Lower leg skin (tissue), 3 donors: ENCODE measurements at regions not wholly inside any gene's neighbourhood (a gene's known extent, or its start where the extent isn't known, plus 50 kb on each side); places are given as distances from the start of the nearest gene placed in this dataset.

Source experiments
- POLR2A ChIP-seq, 2 donors: fragments of 450-650 bp; IDR thresholded peaks; one replicate each; pipeline ENCODE4 v1.6.1; 2016 to 2017; ENCODE audit warnings: antibody characterized with exemption in 2 of 2, mild to moderate bottlenecking in 1 of 2, moderate library complexity in 1 of 2
- TF ChIP-seq, protein P1 (sequence below), 3 donors: fragments of 450-650 bp; IDR thresholded peaks; one replicate each; pipeline ENCODE4 v1.5.1; 2016; ENCODE audit warnings: antibody characterized with exemption in 3 of 3, mild to moderate bottlenecking in 3 of 3, moderate library complexity in 2 of 3

- no peak for TF ChIP-seq POLR2A (IDR thresholded peaks at IDR 0.05)
- TF ChIP-seq, protein P1, sequence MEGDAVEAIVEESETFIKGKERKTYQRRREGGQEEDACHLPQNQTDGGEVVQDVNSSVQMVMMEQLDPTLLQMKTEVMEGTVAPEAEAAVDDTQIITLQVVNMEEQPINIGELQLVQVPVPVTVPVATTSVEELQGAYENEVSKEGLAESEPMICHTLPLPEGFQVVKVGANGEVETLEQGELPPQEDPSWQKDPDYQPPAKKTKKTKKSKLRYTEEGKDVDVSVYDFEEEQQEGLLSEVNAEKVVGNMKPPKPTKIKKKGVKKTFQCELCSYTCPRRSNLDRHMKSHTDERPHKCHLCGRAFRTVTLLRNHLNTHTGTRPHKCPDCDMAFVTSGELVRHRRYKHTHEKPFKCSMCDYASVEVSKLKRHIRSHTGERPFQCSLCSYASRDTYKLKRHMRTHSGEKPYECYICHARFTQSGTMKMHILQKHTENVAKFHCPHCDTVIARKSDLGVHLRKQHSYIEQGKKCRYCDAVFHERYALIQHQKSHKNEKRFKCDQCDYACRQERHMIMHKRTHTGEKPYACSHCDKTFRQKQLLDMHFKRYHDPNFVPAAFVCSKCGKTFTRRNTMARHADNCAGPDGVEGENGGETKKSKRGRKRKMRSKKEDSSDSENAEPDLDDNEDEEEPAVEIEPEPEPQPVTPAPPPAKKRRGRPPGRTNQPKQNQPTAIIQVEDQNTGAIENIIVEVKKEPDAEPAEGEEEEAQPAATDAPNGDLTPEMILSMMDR (IDR thresholded peaks at IDR 0.05): no peak
Measured at GRCh38 chr6:159469443-159469842, 223.6 kb downstream of the SOD2 start.
